BLaER1 treated with 17β-estradiol and CSF1 and Interleukin-3, amounts not matched to agents 10 nM and 100 nM (cell line): ENCODE measurements at regions not wholly inside any gene's neighbourhood (a gene's known extent, or its start where the extent isn't known, plus 50 kb on each side); places are given as distances from the start of the nearest gene placed in this dataset.
A peak's percentile ranks its signal among the peaks of the same experiment; 100 is the strongest.

Experiments
- H3K27ac ChIP-seq, 11 experiments: shearing (Covaris generic); formaldehyde crosslinking; 2 replicates each; pipeline ENCODE4 v1.8.1; 2022
- H3K27me3 ChIP-seq, 11 experiments: shearing (Covaris generic); formaldehyde crosslinking; 2 replicates each; pipeline ENCODE4 v1.8.1; 2022
- H3K36me3 ChIP-seq, 11 experiments: shearing (Covaris generic); formaldehyde crosslinking; 2 replicates each; pipeline ENCODE4 v1.8.1; 2022
- H3K4me1 ChIP-seq, 10 experiments: shearing (Covaris generic); formaldehyde crosslinking; 2 replicates each; pipeline ENCODE4 v1.8.1; 2022
- H3K4me2 ChIP-seq, 11 experiments: shearing (Covaris generic); formaldehyde crosslinking; 2 replicates each; pipeline ENCODE4 v1.8.1; 2022
- H3K4me3 ChIP-seq, 10 experiments: shearing (Covaris generic); formaldehyde crosslinking; 2 replicates each; pipeline ENCODE4 v1.8.1; 2022
- H3K9ac ChIP-seq, 11 experiments: shearing (Covaris generic); formaldehyde crosslinking; 2 replicates each; pipeline ENCODE4 v1.8.1; 2022
- H3K9me3 ChIP-seq, 11 experiments: shearing (Covaris generic); formaldehyde crosslinking; replicated peaks in 1 of 11; 2 replicates each; pipeline ENCODE4 v1.8.1; 2022
- H4K20me1 ChIP-seq, 11 experiments: shearing (Covaris generic); formaldehyde crosslinking; 2 replicates each; pipeline ENCODE4 v1.8.1; 2022
- Cebpa-rat ChIP-seq, 11 experiments: shearing (Covaris generic); IDR thresholded peaks; 2 replicates each; pipeline ENCODE4 v1.8.1; 2022

GRCh38 chr1:207964195-207964966 lies 53.5 kb upstream of the CD34 start:
- Histone ChIP-seq H3K4me1 (peaks cover 11 to 19% (median 15%) of the 10 kb centered on the region in 10 experiments), H3K9me3 (peaks cover 0 to 5% (median 0%) of the 10 kb centered on the region in 11 experiments; a peak in 1 of 22 replicates), H3K4me2 (peak overlapping the region; percentile 82 to 98 (median 92)), H3K4me3 (peak overlapping the region in 1 of 10 experiments; percentile 63; a peak in 1 of 20 replicates), H3K27me3 (peaks cover 32 to 39% (median 39%) of the 10 kb centered on the region in 11 experiments), H3K27ac (no peak overlapping the region), H4K20me1 (no peaks in the 10 kb centered on the region), H3K36me3 (no peaks in the 10 kb centered on the region), H3K9ac (peak overlapping the region in 6 of 11 experiments; percentile 59 to 78 (median 72); a peak in 6 of 22 replicates)
- TF ChIP-seq Cebpa-rat (IDR thresholded peaks at IDR 0.05): no peak

GRCh38 chr1:207963427-207964194 lies 52.7 kb upstream of the CD34 start:
- H3K27ac ChIP-seq: peak overlapping the region in 10 of 11 experiments; percentile 46 to 78 (median 67); a peak in 18 of 22 replicates

GRCh38 chr1:207962716-207963426 lies 51.9 kb upstream of the CD34 start:
- Histone ChIP-seq H3K27ac (peak overlapping the region in 10 of 11 experiments; percentile 46 to 78 (median 67); a peak in 18 of 22 replicates), H3K4me2 (peak overlapping the region; percentile 82 to 98 (median 92)), H3K4me3 (peak overlapping the region; percentile 38 to 69 (median 60)), H3K36me3 (no peaks in the 10 kb centered on the region; a peak in 1 of 22 replicates), H3K9ac (peak overlapping the region; percentile 62 to 78 (median 73)), H3K4me1 (peaks cover 11 to 26% (median 21%) of the 10 kb centered on the region in 10 experiments), H3K27me3 (peaks cover 47 to 54% (median 54%) of the 10 kb centered on the region in 11 experiments), H4K20me1 (peaks cover 0 to 5% (median 0%) of the 10 kb centered on the region in 11 experiments; a peak in 2 of 22 replicates), H3K9me3 (peaks cover 0 to 14% (median 0%) of the 10 kb centered on the region in 11 experiments; a peak in 2 of 22 replicates)
- no peak for TF ChIP-seq Cebpa-rat (IDR thresholded peaks at IDR 0.05)

More at GRCh38 chr1:207963427-207964194, 52.7 kb upstream of the CD34 start:
- Histone ChIP-seq H3K36me3 (no peaks in the 10 kb centered on the region), H3K4me2 (peak overlapping the region; percentile 82 to 98 (median 92)), H4K20me1 (peaks cover 0 to 5% (median 0%) of the 10 kb centered on the region in 11 experiments; a peak in 1 of 22 replicates), H3K27me3 (peaks cover 39 to 47% (median 46%) of the 10 kb centered on the region in 11 experiments), H3K4me3 (peak overlapping the region; percentile 38 to 69 (median 60)), H3K9ac (peak overlapping the region; percentile 62 to 78 (median 73)), H3K9me3 (peaks cover 0 to 7% (median 0%) of the 10 kb centered on the region in 11 experiments; a peak in 2 of 22 replicates), H3K4me1 (peaks cover 11 to 26% (median 21%) of the 10 kb centered on the region in 10 experiments)
- TF ChIP-seq Cebpa-rat (IDR thresholded peaks at IDR 0.05): no peak
